H1 (cell line): ENCODE measurements at regions not wholly inside any gene's neighbourhood (a gene's known extent, or its start where the extent isn't known, plus 50 kb on each side); places are given as distances from the start of the nearest gene placed in this dataset.

Source experiments
- CTCF ChIA-PET: fragments of 300-600 bp; sonication (Branson Sonifier 250); formaldehyde crosslinking; loops from one replicate; lab custom pipeline; 2021; ENCODE audit not compliant: partially characterized antibody; lab: Charles Lee
- POLR2A ChIA-PET: fragments of 300-600 bp; sonication (Branson Sonifier 250); formaldehyde crosslinking; loops from one replicate; lab custom pipeline; 2021; ENCODE audit warnings: inconsistent platforms; ENCODE audit not compliant: partially characterized antibody; lab: Charles Lee
- DNase-seq, 2 experiments: peaks; one replicate each; pipeline versions ENCODE4 v3.0.0 to v3.0.0-alpha.2; 2010 to 2022; ENCODE audit warnings: low spot score in 2 of 2, low read depth in 1 of 2, mixed read lengths in 1 of 2
- FAIRE-seq: peaks from 2 replicates; lab custom pipeline; 2011; peaks lifted over from hg19 to GRCh38; lab: Jason Lieb, UNC
- H2AFZ ChIP-seq: 2 replicates; pipeline ENCODE4 v1.8.1; 2012; ENCODE audit warnings: low read length, inconsistent platforms
- H2AK5ac ChIP-seq: 2 replicates; pipeline ENCODE4 v1.6.1; 2013; ENCODE audit warnings: low read depth, low read length
- H2BK120ac ChIP-seq: replicated peaks from 2 replicates; pipeline ENCODE3; 2013; ENCODE audit warnings: low read depth, low read length, inconsistent platforms
- H2BK12ac ChIP-seq: 2 replicates; pipeline ENCODE4 v1.6.1; 2013; ENCODE audit warnings: low read depth, low read length
- H2BK15ac ChIP-seq: 2 replicates; pipeline ENCODE4 v1.6.1; 2013; ENCODE audit warnings: low read length
- H2BK20ac ChIP-seq: 2 replicates; pipeline ENCODE4 v1.6.1; 2013; ENCODE audit warnings: low read length
- H2BK5ac ChIP-seq: 2 replicates; pipeline ENCODE4 v1.6.1; 2013; ENCODE audit warnings: low read depth, low read length
- H3K14ac ChIP-seq: 2 replicates; pipeline ENCODE4 v1.6.1; 2013; ENCODE audit warnings: inconsistent platforms; ENCODE audit not compliant: insufficient read length
- H3K18ac ChIP-seq: 2 replicates; pipeline ENCODE4 v1.6.1; 2013; ENCODE audit warnings: low read length; ENCODE audit errors: extremely low read depth
- H3K23ac ChIP-seq: 2 replicates; pipeline ENCODE4 v1.6.1; 2013; ENCODE audit warnings: inconsistent platforms; ENCODE audit not compliant: insufficient read length
- H3K23me2 ChIP-seq: 2 replicates; pipeline ENCODE4 v1.6.1; 2013; ENCODE audit warnings: low read depth, low read length
- H3K27ac ChIP-seq: 2 replicates; pipeline ENCODE4 v1.6.1; 2011; ENCODE audit warnings: low read depth, low read length, inconsistent platforms
- H3K27me3 ChIP-seq, 4 experiments: replicated peaks in 1 of 4; 1 replicate in 1 of 4; 2 replicates in 3 of 4; pipeline versions ENCODE4 v1.6.1 to v1.8.1; 2011 to 2013; ENCODE audit warnings: low read length in 3 of 4, mild to moderate bottlenecking in 3 of 4, inconsistent platforms in 2 of 4, mixed read lengths in 2 of 4, moderate library complexity in 1 of 4; ENCODE audit not compliant: control insufficient read depth in 3 of 4, insufficient read depth in 3 of 4; ENCODE audit errors: extremely low read depth in 1 of 4
- H3K36me3 ChIP-seq, 4 experiments: 2 replicates each; pipeline versions ENCODE4 v1.6.1 to v1.8.1; 2011 to 2013; ENCODE audit warnings: mild to moderate bottlenecking in 4 of 4, low read length in 3 of 4, moderate library complexity in 2 of 4, control low read depth in 1 of 4, inconsistent platforms in 1 of 4; ENCODE audit not compliant: insufficient read depth in 4 of 4, control insufficient read depth in 2 of 4
- H3K4ac ChIP-seq: replicated peaks from 2 replicates; pipeline ENCODE3; 2013; ENCODE audit warnings: low read length, low read depth, mixed read lengths, inconsistent platforms; ENCODE audit not compliant: insufficient read length
- H3K4me1 ChIP-seq, 4 experiments: replicated peaks in 1 of 4; 1 replicate in 1 of 4; 2 replicates in 3 of 4; pipeline versions ENCODE4 v1.6.1 to v1.8.1; 2011 to 2013; ENCODE audit warnings: low read length in 3 of 4, inconsistent platforms in 2 of 4, mixed read lengths in 1 of 4; ENCODE audit not compliant: insufficient read depth in 4 of 4, control insufficient read depth in 3 of 4
- H3K4me2 ChIP-seq, 2 experiments: 2 replicates each; pipeline versions ENCODE4 v1.6.1 to v1.8.1; 2011 to 2013; ENCODE audit warnings: low read depth in 2 of 2, low read length in 2 of 2, control low read depth in 1 of 2, inconsistent platforms in 1 of 2, mild to moderate bottlenecking in 1 of 2; ENCODE audit not compliant: insufficient read depth in 1 of 2
- H3K4me3 ChIP-seq, 4 experiments: fragments of 200-600, 300-600 bp in 1 of 4; sonication (generic), shearing (Covaris generic), sonication (Bioruptor Twin) in 1 of 4; 2 replicates each; pipeline versions ENCODE4 v1.5.1 to v1.8.1; 2011 to 2016; ENCODE audit warnings: low read length in 4 of 4, low read depth in 3 of 4, control low read depth in 2 of 4, inconsistent platforms in 2 of 4, mild to moderate bottlenecking in 2 of 4, mixed read lengths in 1 of 4, moderate library complexity in 1 of 4; ENCODE audit not compliant: insufficient read depth in 2 of 4; ENCODE audit errors: extremely low read depth in 1 of 4
- H3K56ac ChIP-seq: replicated peaks from 2 replicates; pipeline ENCODE3; 2013; ENCODE audit warnings: low read depth, mild to moderate bottlenecking, mixed read lengths, low read length, inconsistent platforms; ENCODE audit not compliant: insufficient read length
- H3K79me1 ChIP-seq: 2 replicates; pipeline ENCODE4 v1.6.1; 2013; ENCODE audit warnings: low read depth, low read length, control low read depth
- H3K79me2 ChIP-seq, 2 experiments: 2 replicates each; pipeline versions ENCODE4 v1.6.1 to v1.8.1; 2012 to 2013; ENCODE audit warnings: low read length in 2 of 2, mild to moderate bottlenecking in 2 of 2, inconsistent platforms in 1 of 2; ENCODE audit not compliant: insufficient read depth in 2 of 2, control insufficient read depth in 1 of 2
- H3K9ac ChIP-seq, 4 experiments: replicated peaks in 1 of 4; 1 replicate in 1 of 4; 2 replicates in 3 of 4; pipeline versions ENCODE4 v1.6.1 to v1.8.1; 2011 to 2013; ENCODE audit warnings: low read depth in 3 of 4, low read length in 3 of 4, control low read depth in 2 of 4, mild to moderate bottlenecking in 2 of 4, moderate library complexity in 2 of 4, inconsistent platforms in 1 of 4; ENCODE audit errors: extremely low read depth in 1 of 4
- H3K9me3 ChIP-seq, 2 experiments: 2 replicates each; pipeline versions ENCODE4 v1.6.1 to v1.8.1; 2012 to 2013; ENCODE audit warnings: mild to moderate bottlenecking in 2 of 2, moderate library complexity in 2 of 2, control low read depth in 1 of 2, inconsistent platforms in 1 of 2, low read depth in 1 of 2, low read length in 1 of 2, mixed read lengths in 1 of 2; ENCODE audit not compliant: insufficient read depth in 2 of 2
- H4K20me1 ChIP-seq, 2 experiments: replicated peaks in 1 of 2; 2 replicates each; pipeline versions ENCODE3 to v1.8.1; 2011 to 2013; ENCODE audit warnings: inconsistent platforms in 2 of 2, low read length in 2 of 2, mild to moderate bottlenecking in 1 of 2; ENCODE audit not compliant: insufficient read depth in 2 of 2, control insufficient read depth in 1 of 2
- H4K5ac ChIP-seq: 2 replicates; pipeline ENCODE4 v1.6.1; 2013; ENCODE audit warnings: low read length, low read depth, mixed read lengths, inconsistent platforms; ENCODE audit not compliant: insufficient read length
- H4K8ac ChIP-seq: 2 replicates; pipeline ENCODE4 v1.8.0; 2013; ENCODE audit warnings: mild to moderate bottlenecking, moderate library complexity, low read length, inconsistent platforms; ENCODE audit not compliant: insufficient read depth; ENCODE audit errors: extremely low read depth
- H4K91ac ChIP-seq: replicated peaks from 2 replicates; pipeline ENCODE3; 2013; ENCODE audit warnings: low read length, mixed read lengths, inconsistent platforms; ENCODE audit not compliant: insufficient read length
- ATF2 ChIP-seq: IDR thresholded peaks from 2 replicates; pipeline ENCODE4 v1.6.1; 2012; ENCODE audit warnings: low read length, inconsistent platforms
- BACH1 ChIP-seq: IDR thresholded peaks from 2 replicates; pipeline ENCODE4 v1.6.1; 2012; ENCODE audit warnings: low read length, improper control_type of control experiment
- BCL11A ChIP-seq, 2 experiments: IDR thresholded peaks; one replicate each; pipeline ENCODE4 v1.6.1; 2011; ENCODE audit warnings: low read depth in 2 of 2, low read length in 2 of 2, mild to moderate bottlenecking in 2 of 2
- CTCF ChIP-seq, 3 experiments: IDR thresholded peaks; 1 replicate in 2 of 3; 2 replicates in 1 of 3; pipeline versions ENCODE4 v1.5.1 to v1.6.1; 2011; ENCODE audit warnings: low read length in 3 of 3, mild to moderate bottlenecking in 3 of 3, inconsistent platforms in 2 of 3, low read depth in 1 of 3, moderate library complexity in 1 of 3; ENCODE audit not compliant: insufficient read depth in 1 of 3; ENCODE audit errors: control extremely low read depth in 1 of 3
- EP300 ChIP-seq, 2 experiments: IDR thresholded peaks; 1 replicate in 1 of 2; 2 replicates in 1 of 2; pipeline ENCODE4 v1.6.1; 2011 to 2012; ENCODE audit warnings: low read depth in 2 of 2, low read length in 2 of 2, mild to moderate bottlenecking in 2 of 2, borderline replicate concordance in 1 of 2, inconsistent platforms in 1 of 2, moderate library complexity in 1 of 2
- NRF1 ChIP-seq: IDR thresholded peaks from 2 replicates; pipeline ENCODE4 v1.6.1; 2011; ENCODE audit warnings: mild to moderate bottlenecking, low read depth, low read length, improper control_type of control experiment
- POU5F1 ChIP-seq: IDR thresholded peaks from 2 replicates; pipeline ENCODE4 v1.6.1; 2011; ENCODE audit warnings: low read depth, mild to moderate bottlenecking, low read length, moderate library complexity
- RFX5 ChIP-seq: IDR thresholded peaks from 2 replicates; pipeline ENCODE4 v1.6.1; 2011; ENCODE audit warnings: low read depth, low read length, improper control_type of control experiment, borderline replicate concordance
- SAP30 ChIP-seq: fragments of 300-600 bp; sonication (generic); IDR thresholded peaks from 2 replicates; pipeline ENCODE4 v1.7.1; 2012; ENCODE audit warnings: low read length, moderate library complexity, mild to moderate bottlenecking, inconsistent platforms; ENCODE audit not compliant: insufficient read depth, insufficient replicate concordance
- TAF1 ChIP-seq: IDR thresholded peaks from 2 replicates; pipeline ENCODE4 v1.6.1; 2011; ENCODE audit warnings: mild to moderate bottlenecking, low read depth, low read length
- WGBS, 2 experiments: shearing (Covaris generic) in 1 of 2; methylation state at CpG; one replicate each; pipeline versions ENCODE4 v1.1.6 to v1.1.7; 2013 to 2015; ENCODE audit warnings: low lambda C conversion rate in 2 of 2, mixed read lengths in 2 of 2, inconsistent platforms in 1 of 2, low coverage in 1 of 2, missing lambda C conversion rate in 1 of 2; ENCODE audit not compliant: insufficient replicate concordance in 2 of 2, insufficient coverage in 1 of 2, insufficient read length in 1 of 2; ENCODE audit errors: extremely low coverage in 1 of 2, missing lambda C conversion rate in 1 of 2; 5-methylcytosine and 5-hydroxymethylcytosine counted together

GRCh38 chr2:150669492-150669891 is 182.0 kb upstream of the RND3 start:
- ChIA-PET CTCF (no interaction called here), POLR2A (no interaction called here)
- H4K20me1 ChIP-seq: no peaks in the 10 kb centered on the region
- no peak overlapping the region for H3K4ac ChIP-seq
- H2BK120ac ChIP-seq: no peak overlapping the region
- no peaks in the 10 kb centered on the region for H3K27me3 ChIP-seq
- no peak overlapping the region for H2BK12ac ChIP-seq
- H3K79me2 ChIP-seq: no peaks in the 10 kb centered on the region
- H2AFZ ChIP-seq: no peak overlapping the region
- H3K4me2 ChIP-seq: no peak overlapping the region
- no peak overlapping the region for H2BK20ac ChIP-seq
- no peak overlapping the region for H3K56ac ChIP-seq
- H3K9ac ChIP-seq: no peak overlapping the region
- no peak overlapping the region for H3K18ac ChIP-seq
- no peaks in the 10 kb centered on the region for H3K23me2 ChIP-seq
- no peaks in the 10 kb centered on the region for H3K9me3 ChIP-seq
- no peak overlapping the region for H2BK15ac ChIP-seq
- no peak overlapping the region for H2BK5ac ChIP-seq
- no peaks in the 10 kb centered on the region for H3K36me3 ChIP-seq
- no peak overlapping the region for H4K8ac ChIP-seq
- H4K5ac ChIP-seq: no peak overlapping the region
- H3K27ac ChIP-seq: no peak overlapping the region
- H3K4me3 ChIP-seq: no peak overlapping the region
- no peak overlapping the region for H3K14ac ChIP-seq
- H3K23ac ChIP-seq: no peak overlapping the region
- H2AK5ac ChIP-seq: no peak overlapping the region
- FAIRE-seq (no peak), DNase-seq (no peak)
- no peaks in the 10 kb centered on the region for H3K4me1 ChIP-seq
- H4K91ac ChIP-seq: no peak overlapping the region
- WGBS, 2 experiments: 91% methylated on average over 3 of the region's 3 CpGs; no CpG with 5 or more reads in 1 of the 2 experiments
- no peaks in the 10 kb centered on the region for H3K79me1 ChIP-seq
- no peak for TF ChIP-seq BCL11A (IDR thresholded peaks at IDR 0.05; ENCODE audit: low read depth in 2 of 2, low read length in 2 of 2)
- no peak for TF ChIP-seq SAP30
- TF ChIP-seq BACH1: no peak
- no peak for TF ChIP-seq RFX5
- no peak for TF ChIP-seq EP300 (IDR thresholded peaks at IDR 0.05; ENCODE audit: borderline replicate concordance in 1 of 2, low read depth in 2 of 2, low read length in 2 of 2)
- TF ChIP-seq NRF1: no peak
- no peak for TF ChIP-seq CTCF (IDR thresholded peaks at IDR 0.05; ENCODE audit: control extremely low read depth in 1 of 3, insufficient read depth in 1 of 3, low read depth in 1 of 3, low read length in 3 of 3)
- TF ChIP-seq POU5F1: no peak
- no peak for TF ChIP-seq ATF2
- TF ChIP-seq TAF1: no peak
